ENCODE measurements at regions not wholly inside any gene's neighbourhood (a gene's known extent, or its start where the extent isn't known, plus 50 kb on each side); places are given as distances from the start of the nearest gene placed in this dataset.

GRCh38 chr1:22247527-22248245, 104.8 kb upstream of the WNT4 start:
- Mint-ChIP-seq H3K36me3 (ENCODE audit: low read depth) (no peaks in the 10 kb centered on the region), H3K4me3 (no peak overlapping the region), H3K9me3 (no peaks in the 10 kb centered on the region), H3K27ac (no peak overlapping the region), H3K4me1 (ENCODE audit: low read depth) (no peaks in the 10 kb centered on the region), H3K27me3 (peaks cover 24% of the 10 kb centered on the region)

- Mint-ChIP-seq H3K4me1 (ENCODE audit: low read depth) (no peaks in the 10 kb centered on the region), H3K4me3 (no peak overlapping the region), H3K36me3 (ENCODE audit: low read depth) (no peaks in the 10 kb centered on the region), H3K9me3 (no peaks in the 10 kb centered on the region), H3K27ac (no peak overlapping the region), H3K27me3 (peaks cover 29% of the 10 kb centered on the region)
Measured at GRCh38 chr1:22248746-22249145, 105.8 kb upstream of the WNT4 start.

- H3K4me3 Mint-ChIP-seq = no peak overlapping the region
- H3K27me3 Mint-ChIP-seq = peaks cover 29% of the 10 kb centered on the region
- no peaks in the 10 kb centered on the region for H3K4me1 Mint-ChIP-seq (ENCODE audit: low read depth)
- H3K9me3 Mint-ChIP-seq = no peaks in the 10 kb centered on the region
- no peak overlapping the region for H3K27ac Mint-ChIP-seq
- H3K36me3 Mint-ChIP-seq (ENCODE audit: low read depth) = no peaks in the 10 kb centered on the region
Measured at GRCh38 chr1:22249928-22250680, 107.2 kb upstream of the WNT4 start.

- no peak overlapping the region for H3K27ac Mint-ChIP-seq
- H3K9me3 Mint-ChIP-seq = no peaks in the 10 kb centered on the region
- no peak overlapping the region for H3K4me3 Mint-ChIP-seq
- no peaks in the 10 kb centered on the region for H3K4me1 Mint-ChIP-seq (ENCODE audit: low read depth)
- peaks cover 29% of the 10 kb centered on the region for H3K27me3 Mint-ChIP-seq
- no peaks in the 10 kb centered on the region for H3K36me3 Mint-ChIP-seq (ENCODE audit: low read depth)
Measured at GRCh38 chr1:22250724-22251123, 107.8 kb upstream of the WNT4 start.

- H3K36me3 Mint-ChIP-seq (ENCODE audit: low read depth) = no peaks in the 10 kb centered on the region
- no peaks in the 10 kb centered on the region for H3K4me1 Mint-ChIP-seq (ENCODE audit: low read depth)
- H3K27me3 Mint-ChIP-seq = peaks cover 24% of the 10 kb centered on the region
- no peaks in the 10 kb centered on the region for H3K9me3 Mint-ChIP-seq
- no peak overlapping the region for H3K27ac Mint-ChIP-seq
- H3K4me3 Mint-ChIP-seq = no peak overlapping the region
Measured at GRCh38 chr1:22252251-22252650, 109.4 kb upstream of the WNT4 start.

- Mint-ChIP-seq H3K4me1 (ENCODE audit: low read depth) (no peaks in the 10 kb centered on the region), H3K27ac (no peak overlapping the region), H3K36me3 (ENCODE audit: low read depth) (no peaks in the 10 kb centered on the region), H3K4me3 (no peak overlapping the region), H3K27me3 (peaks cover 24% of the 10 kb centered on the region), H3K9me3 (no peaks in the 10 kb centered on the region)
Measured at GRCh38 chr1:22253012-22253790, 110.3 kb upstream of the WNT4 start.

- no peak overlapping the region for H3K27ac Mint-ChIP-seq
- peaks cover 22% of the 10 kb centered on the region for H3K27me3 Mint-ChIP-seq
Measured at GRCh38 chr1:22254756-22255155, 111.9 kb upstream of the WNT4 start.

GRCh38 chr1:22255341-22256212, 112.7 kb upstream of the WNT4 start:
- H3K27me3 Mint-ChIP-seq = peaks cover 16% of the 10 kb centered on the region
- H3K4me1 Mint-ChIP-seq (ENCODE audit: low read depth) = no peaks in the 10 kb centered on the region
- no peaks in the 10 kb centered on the region for H3K36me3 Mint-ChIP-seq (ENCODE audit: low read depth)
- no peaks in the 10 kb centered on the region for H3K9me3 Mint-ChIP-seq
- H3K27ac Mint-ChIP-seq = no peak overlapping the region
- no peak overlapping the region for H3K4me3 Mint-ChIP-seq

More at GRCh38 chr1:22254756-22255155, 111.9 kb upstream of the WNT4 start:
- H3K36me3 Mint-ChIP-seq (ENCODE audit: low read depth) = no peaks in the 10 kb centered on the region
- no peaks in the 10 kb centered on the region for H3K4me1 Mint-ChIP-seq (ENCODE audit: low read depth)
- no peak overlapping the region for H3K4me3 Mint-ChIP-seq
- no peaks in the 10 kb centered on the region for H3K9me3 Mint-ChIP-seq

- H3K9me3 Mint-ChIP-seq = no peaks in the 10 kb centered on the region
- H3K4me3 Mint-ChIP-seq = no peak overlapping the region
- no peaks in the 10 kb centered on the region for H3K36me3 Mint-ChIP-seq (ENCODE audit: low read depth)
- no peaks in the 10 kb centered on the region for H3K4me1 Mint-ChIP-seq (ENCODE audit: low read depth)
- H3K27me3 Mint-ChIP-seq = peaks cover 14% of the 10 kb centered on the region
- H3K27ac Mint-ChIP-seq = no peak overlapping the region
Measured at GRCh38 chr1:22256213-22256512, 113.3 kb upstream of the WNT4 start.

- Mint-ChIP-seq H3K4me1 (ENCODE audit: low read depth) (no peaks in the 10 kb centered on the region), H3K9me3 (no peaks in the 10 kb centered on the region), H3K27me3 (peaks cover 6% of the 10 kb centered on the region), H3K27ac (no peak overlapping the region), H3K36me3 (ENCODE audit: low read depth) (no peaks in the 10 kb centered on the region), H3K4me3 (no peak overlapping the region)
Measured at GRCh38 chr1:22257290-22258275, 114.7 kb upstream of the WNT4 start.

GRCh38 chr1:22258698-22259097, 115.8 kb upstream of the WNT4 start:
- Mint-ChIP-seq H3K27ac (no peak overlapping the region), H3K9me3 (no peaks in the 10 kb centered on the region), H3K4me3 (no peak overlapping the region), H3K4me1 (ENCODE audit: low read depth) (no peaks in the 10 kb centered on the region), H3K27me3 (no peaks in the 10 kb centered on the region), H3K36me3 (ENCODE audit: low read depth) (no peaks in the 10 kb centered on the region)

GRCh38 chr1:22259551-22260282, 116.8 kb upstream of the WNT4 start:
- no peaks in the 10 kb centered on the region for H3K4me1 Mint-ChIP-seq (ENCODE audit: low read depth)
- H3K9me3 Mint-ChIP-seq = no peaks in the 10 kb centered on the region
- H3K36me3 Mint-ChIP-seq (ENCODE audit: low read depth) = no peaks in the 10 kb centered on the region
- H3K4me3 Mint-ChIP-seq = no peak overlapping the region
- no peaks in the 10 kb centered on the region for H3K27me3 Mint-ChIP-seq
- no peak overlapping the region for H3K27ac Mint-ChIP-seq

GRCh38 chr1:22260860-22261432, 118.0 kb upstream of the WNT4 start:
- no peaks in the 10 kb centered on the region for H3K9me3 Mint-ChIP-seq

More at GRCh38 chr1:22260860-22261432, 118.0 kb upstream of the WNT4 start:
- H3K4me1 Mint-ChIP-seq (ENCODE audit: low read depth) = no peaks in the 10 kb centered on the region
- H3K36me3 Mint-ChIP-seq (ENCODE audit: low read depth) = no peaks in the 10 kb centered on the region
- H3K4me3 Mint-ChIP-seq = no peak overlapping the region
- H3K27ac Mint-ChIP-seq = no peak overlapping the region
- H3K27me3 Mint-ChIP-seq = no peaks in the 10 kb centered on the region
